GM13976 (cell line): ENCODE measurements at regions not wholly inside any gene's neighbourhood (a gene's known extent, or its start where the extent isn't known, plus 50 kb on each side); places are given as distances from the start of the nearest gene placed in this dataset.

Experiments used
- DNase-seq: peaks from one replicate; pipeline ENCODE4 v3.0.0; 2012; ENCODE audit warnings: low spot score
- in situ Hi-C: fragments of 300-500 bp; cut with MboI; formaldehyde crosslinking; loops from one replicate; pipeline ENCODE4 v1.12.0; 2022; ENCODE audit warnings: low sequenced_read_pairs, mixed read lengths, inconsistent platforms; ENCODE audit not compliant: unreplicated experiment
- TF ChIP-seq, protein P1 (sequence below): IDR thresholded peaks from 2 replicates; pipeline ENCODE4 v1.5.1; 2012; ENCODE audit warnings: borderline replicate concordance, mild to moderate bottlenecking; ENCODE audit not compliant: insufficient read depth; ENCODE audit errors: extremely low read depth, missing control alignments, control extremely low read depth

DNA sequence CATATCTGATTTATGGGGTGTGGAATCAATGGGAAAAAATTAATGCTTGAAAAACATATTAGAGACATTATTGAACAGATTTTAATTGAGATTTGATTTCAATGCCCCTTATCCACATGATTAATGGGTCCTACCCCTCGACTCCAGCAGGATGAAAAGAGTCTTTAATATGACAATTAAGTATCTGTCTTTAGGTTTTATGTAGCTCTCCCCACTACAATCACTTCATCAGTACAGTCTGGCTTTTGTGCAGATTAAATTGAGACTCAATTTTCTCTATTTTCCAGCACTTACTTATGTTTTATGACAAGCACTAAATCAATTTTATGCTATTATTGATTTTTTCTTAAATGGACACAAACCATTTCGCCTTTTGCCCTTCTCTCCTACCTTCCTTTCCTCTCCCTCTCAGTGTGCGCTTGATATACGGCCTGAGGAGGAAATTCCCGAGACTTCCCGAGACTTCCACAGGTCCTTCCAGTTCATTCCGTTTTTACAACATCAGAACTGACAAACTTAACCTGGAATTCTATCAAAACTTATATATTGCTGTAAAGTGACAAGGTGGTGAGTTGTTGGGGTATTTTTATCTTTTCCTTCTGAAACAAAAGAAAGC, 555.1 kb upstream of the SALL3 start:
- no peak for DNase-seq
- TF ChIP-seq, protein P1, sequence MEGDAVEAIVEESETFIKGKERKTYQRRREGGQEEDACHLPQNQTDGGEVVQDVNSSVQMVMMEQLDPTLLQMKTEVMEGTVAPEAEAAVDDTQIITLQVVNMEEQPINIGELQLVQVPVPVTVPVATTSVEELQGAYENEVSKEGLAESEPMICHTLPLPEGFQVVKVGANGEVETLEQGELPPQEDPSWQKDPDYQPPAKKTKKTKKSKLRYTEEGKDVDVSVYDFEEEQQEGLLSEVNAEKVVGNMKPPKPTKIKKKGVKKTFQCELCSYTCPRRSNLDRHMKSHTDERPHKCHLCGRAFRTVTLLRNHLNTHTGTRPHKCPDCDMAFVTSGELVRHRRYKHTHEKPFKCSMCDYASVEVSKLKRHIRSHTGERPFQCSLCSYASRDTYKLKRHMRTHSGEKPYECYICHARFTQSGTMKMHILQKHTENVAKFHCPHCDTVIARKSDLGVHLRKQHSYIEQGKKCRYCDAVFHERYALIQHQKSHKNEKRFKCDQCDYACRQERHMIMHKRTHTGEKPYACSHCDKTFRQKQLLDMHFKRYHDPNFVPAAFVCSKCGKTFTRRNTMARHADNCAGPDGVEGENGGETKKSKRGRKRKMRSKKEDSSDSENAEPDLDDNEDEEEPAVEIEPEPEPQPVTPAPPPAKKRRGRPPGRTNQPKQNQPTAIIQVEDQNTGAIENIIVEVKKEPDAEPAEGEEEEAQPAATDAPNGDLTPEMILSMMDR: no peak
- in situ Hi-C loops: no loop called here

DNA sequence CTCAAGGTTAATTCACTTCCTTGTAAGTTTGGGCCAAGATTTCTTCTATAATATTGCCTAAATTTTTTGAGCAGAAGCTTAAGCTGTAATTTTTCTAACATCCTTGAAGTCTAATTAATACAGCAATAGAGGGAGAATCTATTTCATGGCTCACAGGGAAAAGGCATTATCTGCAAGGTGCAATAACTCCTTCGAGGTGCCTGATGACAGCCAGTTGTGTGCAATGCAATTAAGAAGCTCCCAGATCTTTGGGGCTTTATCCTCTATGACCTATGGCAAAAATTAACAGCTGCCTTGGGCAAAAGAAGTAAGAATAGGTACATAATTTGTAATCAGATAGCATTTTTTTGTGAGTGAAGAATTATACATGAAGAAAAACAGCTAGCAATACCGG, 554.6 kb upstream of the SALL3 start:
- TF ChIP-seq, protein P1: no peak
- DNase-seq: no peak
- in situ Hi-C loops: no loop called here

DNA sequence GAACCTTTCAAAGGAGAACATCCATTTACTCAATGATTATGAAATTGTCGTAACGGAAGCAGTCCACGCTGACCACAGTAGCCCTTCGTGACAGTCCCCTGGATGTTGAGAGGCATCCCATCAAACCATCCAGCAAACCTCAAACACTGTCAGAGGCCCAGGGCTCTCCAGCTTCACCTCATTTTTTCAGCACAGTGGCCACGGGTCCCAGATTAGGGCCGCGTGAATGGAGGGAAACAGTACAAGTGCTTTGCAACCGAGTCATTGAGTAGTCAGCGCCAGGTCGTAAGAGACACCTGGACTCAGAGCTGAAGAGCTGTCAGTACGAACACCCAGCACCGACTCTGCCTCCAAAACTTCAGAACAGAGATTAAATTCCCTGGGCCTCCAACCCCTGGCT, 552.5 kb upstream of the SALL3 start:
- TF ChIP-seq, protein P1: no peak
- DNase-seq: no peak
- in situ Hi-C loops: no loop called here

DNA sequence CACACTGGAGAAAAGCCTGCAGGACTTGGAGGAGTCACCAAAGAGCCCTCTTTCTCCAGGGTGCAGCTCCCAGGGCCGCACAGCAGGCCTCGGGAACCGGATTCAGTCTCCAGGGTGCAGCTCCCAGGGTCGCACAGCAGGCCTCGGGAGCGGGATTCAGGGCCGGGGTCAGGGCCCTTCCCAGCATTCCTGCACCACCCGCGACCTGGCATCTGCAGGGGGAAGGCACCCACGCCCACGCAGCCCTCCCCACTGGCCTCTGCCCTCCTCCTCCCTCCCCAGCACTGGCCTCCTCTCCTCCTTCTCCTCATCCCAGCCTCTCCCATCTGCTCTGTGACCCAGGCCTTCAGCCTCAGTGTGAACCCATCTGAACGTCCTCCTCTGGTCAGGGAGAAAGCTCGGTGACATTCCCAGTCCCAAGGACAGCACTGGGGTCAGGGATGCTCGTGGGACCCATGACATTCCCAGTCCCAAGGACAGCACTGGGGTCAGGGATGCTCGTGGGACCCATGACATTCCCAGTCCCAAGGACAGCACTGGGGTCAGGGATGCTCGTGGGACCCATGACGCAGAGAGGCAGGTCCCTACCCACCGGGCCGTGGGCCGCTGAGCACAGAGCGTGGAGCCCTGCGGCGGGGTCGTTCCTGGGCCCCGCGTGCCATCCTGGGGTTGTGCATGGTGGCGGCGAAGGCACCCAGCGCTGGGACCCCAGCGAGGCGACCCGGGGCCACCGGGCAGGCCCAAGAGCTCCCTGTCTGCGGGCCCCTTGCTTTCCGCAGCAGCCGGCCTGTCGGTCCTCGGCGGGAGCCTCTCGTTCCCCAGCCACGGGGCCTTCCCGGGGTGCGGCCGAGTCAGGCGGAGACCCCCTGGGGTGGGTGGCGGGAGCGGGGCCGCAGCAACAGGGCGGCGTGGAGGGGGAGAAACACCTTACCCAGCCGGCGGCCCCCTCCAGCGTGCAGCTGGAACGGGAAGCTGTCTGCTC, 550.2 kb upstream of the SALL3 start:
- in situ Hi-C loops: no loop called here

DNA sequence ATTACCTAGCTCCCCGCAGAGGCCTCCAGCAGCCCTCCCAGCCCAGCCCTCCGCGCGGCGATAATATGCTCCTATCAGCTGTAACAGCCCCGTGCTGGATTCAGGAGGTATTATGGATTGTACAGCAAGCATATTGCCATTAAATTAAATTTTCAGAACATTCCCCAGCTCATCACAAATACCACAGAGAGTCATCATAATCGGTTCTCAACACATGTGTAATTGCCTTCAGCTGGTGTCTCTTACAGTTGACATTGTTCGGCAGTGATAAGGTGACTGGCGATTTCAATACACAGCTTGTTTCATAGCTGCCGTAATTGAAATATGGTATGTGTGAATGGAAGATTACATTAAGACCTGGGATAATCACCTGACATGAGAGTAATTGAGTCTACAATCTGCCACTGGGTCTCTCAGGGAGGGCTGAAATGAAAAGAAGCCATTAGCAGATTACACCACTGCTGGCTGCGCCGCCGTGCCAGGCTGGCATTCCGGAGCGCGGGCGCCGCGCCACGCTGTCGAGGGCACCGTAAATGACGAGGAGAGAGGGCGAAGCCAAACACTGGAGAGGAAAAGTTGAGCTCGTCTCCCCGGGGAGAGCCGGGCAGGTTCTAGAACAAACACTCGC, 549.4 kb upstream of the SALL3 start:
- TF ChIP-seq, protein P1: no peak
- no peak for DNase-seq
- in situ Hi-C loops: no loop called here

More for the DNA sequence above, 550.2 kb upstream of the SALL3 start:
- TF ChIP-seq, protein P1: no peak
- no peak for DNase-seq

DNA sequence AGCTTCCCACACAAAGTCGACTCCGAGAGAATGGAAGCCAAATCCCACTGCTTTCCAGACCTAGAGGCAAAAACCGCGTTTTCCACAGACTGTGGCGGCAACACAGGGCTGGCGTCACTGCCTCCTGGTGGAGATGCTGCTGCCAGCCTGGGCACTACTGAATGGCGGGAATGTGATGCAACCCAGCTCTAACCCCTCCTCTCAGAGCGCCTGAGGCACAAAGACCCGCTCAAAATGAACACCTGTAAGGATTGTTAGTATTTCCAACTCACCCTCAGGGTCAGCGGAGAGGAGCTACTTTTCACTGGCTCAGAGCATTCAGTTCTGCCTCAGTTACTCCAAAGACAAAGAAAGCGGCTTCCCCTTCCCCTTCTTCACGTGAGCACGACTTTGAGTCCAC, 548.0 kb upstream of the SALL3 start:
- DNase-seq: no peak
- in situ Hi-C loops: no loop called here
- TF ChIP-seq, protein P1: no peak
